Tibial nerve (tissue), 4 donors: ENCODE measurements at regions not wholly inside any gene's neighbourhood (a gene's known extent, or its start where the extent isn't known, plus 50 kb on each side); places are given as distances from the start of the nearest gene placed in this dataset.

ENCODE experiments used
- DNase-seq, 2 donors: peaks; one replicate each; pipeline ENCODE4 v3.0.0-alpha.2; 2019; ENCODE audit warnings: low spot score in 2 of 2
- H3K27ac ChIP-seq, 4 donors: fragments of 200-600 bp; sonication (generic) in 3 of 4; one replicate each; pipeline ENCODE4 v1.5.1; 2017 to 2019; ENCODE audit warnings: mild to moderate bottlenecking in 1 of 4
- H3K27me3 ChIP-seq, 2 donors: fragments of 200-600 bp; sonication (generic) in 1 of 2; one replicate each; pipeline versions ENCODE4 v1.5.1 to v1.6.0; 2017 to 2019
- H3K36me3 ChIP-seq, 3 donors: fragments of 200-600 bp; sonication (generic); one replicate each; pipeline ENCODE4 v1.5.1; 2018 to 2019
- H3K4me1 ChIP-seq, 4 donors: fragments of 200-600 bp; sonication (generic) in 3 of 4; one replicate each; pipeline ENCODE4 v1.5.1; 2017 to 2019
- H3K4me3 ChIP-seq, 4 donors: fragments of 200-600 bp; sonication (generic) in 3 of 4; one replicate each; pipeline ENCODE4 v1.5.1; 2017 to 2019; ENCODE audit warnings: mild to moderate bottlenecking in 1 of 4, moderate library complexity in 1 of 4
- H3K9me3 ChIP-seq, 4 donors: fragments of 200-600 bp; sonication (generic) in 3 of 4; one replicate each; pipeline ENCODE4 v1.5.1; 2017 to 2019
- EP300 ChIP-seq, 2 donors: sonication (generic); formaldehyde crosslinking; IDR thresholded peaks; one replicate each; pipeline ENCODE4 v1.6.1; 2017; ENCODE audit warnings: antibody characterized with exemption in 2 of 2, mild to moderate bottlenecking in 1 of 2
- POLR2A ChIP-seq, 2 donors: fragments of 450-650 bp; IDR thresholded peaks; one replicate each; pipeline ENCODE4 v1.6.1; 2017; ENCODE audit warnings: antibody characterized with exemption in 2 of 2, mild to moderate bottlenecking in 2 of 2, moderate library complexity in 2 of 2
- WGBS, 2 donors: methylation state at CpG; one replicate each; pipeline ENCODE4 v1.1.5; 2018; 5-methylcytosine and 5-hydroxymethylcytosine counted together
- TF ChIP-seq, protein P1 (sequence below), 5 experiments: fragments of 200-600 bp in 3 of 5; fragments of 450-650 bp in 2 of 5; sonication (generic) in 3 of 5; IDR thresholded peaks; one replicate each; pipeline ENCODE4 v1.5.1; 2016 to 2019; ENCODE audit warnings: antibody characterized with exemption in 5 of 5, mild to moderate bottlenecking in 3 of 5, moderate library complexity in 2 of 5

DNA sequence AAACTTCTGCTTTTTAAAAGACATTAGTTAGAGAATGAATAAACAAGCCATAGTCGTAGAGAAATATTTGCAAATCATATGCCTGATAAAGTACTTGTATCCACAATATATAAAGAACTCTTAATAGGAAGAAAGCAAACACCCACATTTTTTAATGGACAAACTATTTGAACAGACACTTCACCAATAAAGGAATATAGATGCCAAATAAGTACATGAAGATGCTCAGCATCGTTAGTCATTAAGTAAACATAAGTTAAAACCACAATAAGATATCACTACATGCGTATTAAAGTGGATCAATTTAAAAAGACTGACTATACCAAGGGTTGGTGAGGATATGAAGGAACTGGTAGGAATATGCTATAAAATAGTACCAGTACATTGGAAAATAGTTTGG is 142.3 kb upstream of the ZC3H11B start:
- Histone ChIP-seq H3K27ac (no peak overlapping the region), H3K9me3 (no peaks in the 10 kb centered on the region), H3K4me1 (no peaks in the 10 kb centered on the region), H3K27me3 (no peaks in the 10 kb centered on the region), H3K4me3 (no peak overlapping the region), H3K36me3 (no peaks in the 10 kb centered on the region)
- DNase-seq: no peak
- WGBS, 2 donors: 95 to 96% methylated on average over 3 of the region's 3 CpGs
- TF ChIP-seq EP300 (IDR thresholded peaks at IDR 0.05) (no peak), POLR2A (IDR thresholded peaks at IDR 0.05) (no peak)
- TF ChIP-seq, protein P1, sequence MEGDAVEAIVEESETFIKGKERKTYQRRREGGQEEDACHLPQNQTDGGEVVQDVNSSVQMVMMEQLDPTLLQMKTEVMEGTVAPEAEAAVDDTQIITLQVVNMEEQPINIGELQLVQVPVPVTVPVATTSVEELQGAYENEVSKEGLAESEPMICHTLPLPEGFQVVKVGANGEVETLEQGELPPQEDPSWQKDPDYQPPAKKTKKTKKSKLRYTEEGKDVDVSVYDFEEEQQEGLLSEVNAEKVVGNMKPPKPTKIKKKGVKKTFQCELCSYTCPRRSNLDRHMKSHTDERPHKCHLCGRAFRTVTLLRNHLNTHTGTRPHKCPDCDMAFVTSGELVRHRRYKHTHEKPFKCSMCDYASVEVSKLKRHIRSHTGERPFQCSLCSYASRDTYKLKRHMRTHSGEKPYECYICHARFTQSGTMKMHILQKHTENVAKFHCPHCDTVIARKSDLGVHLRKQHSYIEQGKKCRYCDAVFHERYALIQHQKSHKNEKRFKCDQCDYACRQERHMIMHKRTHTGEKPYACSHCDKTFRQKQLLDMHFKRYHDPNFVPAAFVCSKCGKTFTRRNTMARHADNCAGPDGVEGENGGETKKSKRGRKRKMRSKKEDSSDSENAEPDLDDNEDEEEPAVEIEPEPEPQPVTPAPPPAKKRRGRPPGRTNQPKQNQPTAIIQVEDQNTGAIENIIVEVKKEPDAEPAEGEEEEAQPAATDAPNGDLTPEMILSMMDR (IDR thresholded peaks at IDR 0.05): no peak

- TF ChIP-seq POLR2A (IDR thresholded peaks at IDR 0.05) (no peak), EP300 (IDR thresholded peaks at IDR 0.05) (no peak)
- TF ChIP-seq, protein P1 (IDR thresholded peaks at IDR 0.05): no peak
- WGBS, 2 donors: 51 to 56% methylated on average over 2 of the region's 2 CpGs
- Histone ChIP-seq H3K9me3 (no peaks in the 10 kb centered on the region), H3K4me3 (no peak overlapping the region), H3K27ac (no peak overlapping the region), H3K36me3 (no peaks in the 10 kb centered on the region), H3K4me1 (no peaks in the 10 kb centered on the region), H3K27me3 (no peaks in the 10 kb centered on the region)
- DNase-seq: no peak
Measured at GRCh38 chr1:219754767-219755166, 141.9 kb upstream of the ZC3H11B start.

DNA sequence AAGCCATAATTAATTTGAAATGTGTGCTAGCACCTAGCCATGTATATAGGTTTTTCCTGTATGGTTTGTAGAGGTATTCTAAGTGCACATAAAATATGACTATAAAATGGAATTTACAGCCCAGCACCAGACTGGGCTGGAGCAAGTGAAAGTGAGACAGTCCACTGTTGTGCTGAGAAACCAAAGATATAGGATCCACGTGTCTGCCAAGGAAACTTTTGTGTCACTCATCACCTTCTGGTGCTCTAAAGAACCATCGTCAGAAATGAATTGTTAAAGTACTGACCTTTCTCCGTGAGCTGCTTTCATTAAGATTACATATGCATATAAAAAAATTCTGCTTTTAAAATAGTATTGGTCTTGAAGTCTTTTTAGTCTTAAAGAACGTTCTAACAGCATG is 141.0 kb upstream of the ZC3H11B start:
- Histone ChIP-seq H3K4me1 (no peaks in the 10 kb centered on the region), H3K9me3 (no peaks in the 10 kb centered on the region), H3K36me3 (no peaks in the 10 kb centered on the region), H3K4me3 (no peak overlapping the region), H3K27me3 (no peaks in the 10 kb centered on the region), H3K27ac (no peak overlapping the region)
- TF ChIP-seq, protein P1 (IDR thresholded peaks at IDR 0.05): no peak
- no peak for TF ChIP-seq POLR2A (IDR thresholded peaks at IDR 0.05)
- TF ChIP-seq EP300 (IDR thresholded peaks at IDR 0.05): no peak
- 62 to 64% methylated on average over 4 of the region's 4 CpGs for WGBS, 2 donors
- no peak for DNase-seq

DNA sequence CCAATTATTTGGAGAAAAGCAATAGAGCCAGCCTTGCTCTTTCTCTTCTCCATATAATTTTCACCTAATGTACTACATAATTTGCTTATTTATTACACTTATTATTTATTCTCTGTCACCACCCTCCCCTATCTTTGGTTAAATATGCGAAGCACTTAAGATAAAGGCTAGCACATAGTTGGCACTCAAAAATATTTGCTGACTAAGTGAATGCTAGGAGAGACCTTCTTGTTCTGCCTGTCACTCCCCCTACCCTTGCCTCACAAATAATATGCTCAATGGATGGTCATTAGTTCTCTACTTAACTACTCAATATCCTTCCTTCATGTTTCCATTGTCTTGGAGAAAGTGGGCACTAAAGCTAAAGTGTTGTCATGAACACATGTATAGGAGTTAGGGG is 139.7 kb upstream of the ZC3H11B start:
- Histone ChIP-seq H3K36me3 (no peaks in the 10 kb centered on the region), H3K4me1 (no peaks in the 10 kb centered on the region), H3K9me3 (no peaks in the 10 kb centered on the region), H3K27ac (no peak overlapping the region), H3K4me3 (no peak overlapping the region), H3K27me3 (no peaks in the 10 kb centered on the region)
- DNase-seq: no peak
- TF ChIP-seq POLR2A (IDR thresholded peaks at IDR 0.05) (no peak), EP300 (IDR thresholded peaks at IDR 0.05) (no peak)
- TF ChIP-seq, protein P1 (IDR thresholded peaks at IDR 0.05): no peak
- 0 to 50% methylated on average over 1 of the region's 1 CpG for WGBS, 2 donors

GRCh38 chr1:219751870-219752507 is 139.1 kb upstream of the ZC3H11B start:
- DNase-seq: no peak
- no peak overlapping the region for H3K4me3 ChIP-seq
- TF ChIP-seq, protein P1 (IDR thresholded peaks at IDR 0.05): no peak
- TF ChIP-seq EP300 (IDR thresholded peaks at IDR 0.05): no peak
- no peak for TF ChIP-seq POLR2A (IDR thresholded peaks at IDR 0.05)
- H3K36me3 ChIP-seq: no peaks in the 10 kb centered on the region
- no peaks in the 10 kb centered on the region for H3K27me3 ChIP-seq
- H3K9me3 ChIP-seq: no peaks in the 10 kb centered on the region
- no peaks in the 10 kb centered on the region for H3K4me1 ChIP-seq
- H3K27ac ChIP-seq: no peak overlapping the region
